ENCODE measurements at regions not wholly inside any gene's neighbourhood (a gene's known extent, or its start where the extent isn't known, plus 50 kb on each side); places are given as distances from the start of the nearest gene placed in this dataset.
"Not testable (repeated sequence)": the region's sequence is repeated elsewhere in the genome, so short reads cannot be mapped to it uniquely, and the experiment has no call there.

DNA sequence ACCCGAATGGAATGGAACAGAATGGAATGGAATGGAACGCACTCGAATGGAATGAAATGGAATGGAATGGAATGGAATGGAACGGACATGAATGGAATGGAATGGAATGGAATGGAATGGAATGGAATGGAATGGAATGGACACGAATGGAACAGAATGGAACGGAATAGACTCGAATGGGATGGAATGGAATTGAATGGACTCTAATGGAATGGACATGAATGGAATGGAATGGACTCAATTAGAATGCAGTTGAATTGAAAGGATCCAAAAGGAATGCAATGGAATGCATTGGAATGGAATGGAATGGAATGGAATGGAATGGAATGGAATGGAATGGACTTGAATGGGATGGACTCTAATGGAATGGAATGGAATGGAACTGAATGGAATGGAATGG, 102.2 kb upstream of the FBXO28 start:
- TF ChIP-seq, protein P1, sequence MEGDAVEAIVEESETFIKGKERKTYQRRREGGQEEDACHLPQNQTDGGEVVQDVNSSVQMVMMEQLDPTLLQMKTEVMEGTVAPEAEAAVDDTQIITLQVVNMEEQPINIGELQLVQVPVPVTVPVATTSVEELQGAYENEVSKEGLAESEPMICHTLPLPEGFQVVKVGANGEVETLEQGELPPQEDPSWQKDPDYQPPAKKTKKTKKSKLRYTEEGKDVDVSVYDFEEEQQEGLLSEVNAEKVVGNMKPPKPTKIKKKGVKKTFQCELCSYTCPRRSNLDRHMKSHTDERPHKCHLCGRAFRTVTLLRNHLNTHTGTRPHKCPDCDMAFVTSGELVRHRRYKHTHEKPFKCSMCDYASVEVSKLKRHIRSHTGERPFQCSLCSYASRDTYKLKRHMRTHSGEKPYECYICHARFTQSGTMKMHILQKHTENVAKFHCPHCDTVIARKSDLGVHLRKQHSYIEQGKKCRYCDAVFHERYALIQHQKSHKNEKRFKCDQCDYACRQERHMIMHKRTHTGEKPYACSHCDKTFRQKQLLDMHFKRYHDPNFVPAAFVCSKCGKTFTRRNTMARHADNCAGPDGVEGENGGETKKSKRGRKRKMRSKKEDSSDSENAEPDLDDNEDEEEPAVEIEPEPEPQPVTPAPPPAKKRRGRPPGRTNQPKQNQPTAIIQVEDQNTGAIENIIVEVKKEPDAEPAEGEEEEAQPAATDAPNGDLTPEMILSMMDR (IDR thresholded peaks at IDR 0.05; ENCODE audit: low read length) = not testable (repeated sequence)
- TF ChIP-seq EZH2 (optimal IDR thresholded peaks at IDR 0.05; ENCODE audit: low read depth, low read length); EZH2phosphoT487 (IDR thresholded peaks at IDR 0.05; ENCODE audit: low read length): not testable (repeated sequence)

All from MM.1S (cell line).